ENCODE measurements at regions not wholly inside any gene's neighbourhood (a gene's known extent, or its start where the extent isn't known, plus 50 kb on each side); places are given as distances from the start of the nearest gene placed in this dataset.

GRCh38 chr9:21680590-21680989 lies 121.8 kb upstream of the MTAP start:
- TF ChIP-seq CTCF (IDR thresholded peaks at IDR 0.05; ENCODE audit: low read depth, low read length), result no peak
- Histone ChIP-seq H3K4me1 (no peaks in the 10 kb centered on the region), H3K9me3 (no peaks in the 10 kb centered on the region), H3K27me3 (peaks cover 4% of the 10 kb centered on the region; the same call in 1 of the 2 replicates), H3K4me3 (ENCODE audit: low read depth, low read length) (no peak overlapping the region), H3K36me3 (no peaks in the 10 kb centered on the region)
- no peak for DNase-seq

GRCh38 chr9:21681641-21682040 lies 120.8 kb upstream of the MTAP start:
- Histone ChIP-seq H3K9me3 (no peaks in the 10 kb centered on the region), H3K4me1 (no peaks in the 10 kb centered on the region), H3K4me3 (ENCODE audit: low read depth, low read length) (no peak overlapping the region), H3K36me3 (no peaks in the 10 kb centered on the region), H3K27me3 (peaks cover 4% of the 10 kb centered on the region; the same call in 1 of the 2 replicates)
- no peak for DNase-seq
- no peak for TF ChIP-seq CTCF (IDR thresholded peaks at IDR 0.05; ENCODE audit: low read depth, low read length)

- DNase-seq, result no peak
- TF ChIP-seq CTCF (IDR thresholded peaks at IDR 0.05; ENCODE audit: low read depth, low read length), result no peak
- H3K27me3 ChIP-seq, result peaks cover 4% of the 10 kb centered on the region; the same call in 1 of the 2 replicates
- H3K36me3 ChIP-seq, result no peaks in the 10 kb centered on the region
- no peak overlapping the region for H3K4me3 ChIP-seq (ENCODE audit: low read depth, low read length)
- no peaks in the 10 kb centered on the region for H3K9me3 ChIP-seq
- no peaks in the 10 kb centered on the region for H3K4me1 ChIP-seq
Observed at GRCh38 chr9:21682381-21682780, 120.1 kb upstream of the MTAP start.

- no peak for DNase-seq
- no peaks in the 10 kb centered on the region for H3K4me1 ChIP-seq
- H3K4me3 ChIP-seq (ENCODE audit: low read depth, low read length), result no peak overlapping the region
- H3K36me3 ChIP-seq, result no peaks in the 10 kb centered on the region
- H3K9me3 ChIP-seq, result no peaks in the 10 kb centered on the region
- peaks cover 4% of the 10 kb centered on the region; the same call in 1 of the 2 replicates for H3K27me3 ChIP-seq
- no peak for TF ChIP-seq CTCF (IDR thresholded peaks at IDR 0.05; ENCODE audit: low read depth, low read length)
Observed at GRCh38 chr9:21682981-21683380, 119.5 kb upstream of the MTAP start.

GRCh38 chr9:21683484-21684175 lies 118.8 kb upstream of the MTAP start:
- Histone ChIP-seq H3K27me3 (peaks cover 4% of the 10 kb centered on the region; the same call in 1 of the 2 replicates), H3K4me3 (ENCODE audit: low read depth, low read length) (no peak overlapping the region), H3K9me3 (no peaks in the 10 kb centered on the region), H3K36me3 (no peaks in the 10 kb centered on the region), H3K4me1 (no peaks in the 10 kb centered on the region)
- no peak for DNase-seq
- TF ChIP-seq CTCF (IDR thresholded peaks at IDR 0.05; ENCODE audit: low read depth, low read length), result no peak

GRCh38 chr9:21684231-21684630 lies 118.2 kb upstream of the MTAP start:
- no peaks in the 10 kb centered on the region for H3K4me1 ChIP-seq
- H3K27me3 ChIP-seq, result peaks cover 3% of the 10 kb centered on the region; the same call in 1 of the 2 replicates
- no peak overlapping the region for H3K4me3 ChIP-seq (ENCODE audit: low read depth, low read length)
- no peaks in the 10 kb centered on the region for H3K36me3 ChIP-seq
- DNase-seq, result no peak
- no peaks in the 10 kb centered on the region for H3K9me3 ChIP-seq
- no peak for TF ChIP-seq CTCF (IDR thresholded peaks at IDR 0.05; ENCODE audit: low read depth, low read length)
